ENCODE measurements at regions not wholly inside any gene's neighbourhood (a gene's known extent, or its start where the extent isn't known, plus 50 kb on each side); places are given as distances from the start of the nearest gene placed in this dataset.

DNA sequence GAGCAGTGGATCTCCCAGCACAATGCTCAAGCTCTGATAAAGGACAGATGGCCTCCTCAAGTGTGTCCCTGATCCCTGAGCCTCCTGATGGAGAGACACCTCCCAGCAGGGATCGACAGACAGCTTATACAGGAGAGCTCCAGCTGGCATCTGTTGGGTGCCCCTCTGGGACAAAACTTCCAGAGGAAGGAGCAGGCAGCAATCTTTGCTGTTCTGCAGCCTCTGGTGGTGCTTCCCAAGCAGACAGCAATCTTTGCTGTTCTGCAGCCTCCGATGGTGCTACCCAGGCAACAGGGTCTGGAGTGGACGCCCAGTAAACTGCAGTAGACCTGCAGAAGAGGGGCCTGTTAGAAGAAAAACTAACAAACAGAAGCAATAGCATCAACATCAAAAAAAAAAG, 349.3 kb upstream of the SPRY2 start:
- Histone ChIP-seq H3K9me3 (peaks cover 0 to 4% (median 1%) of the 10 kb centered on the region in 4 donors), H3K27ac (no peak overlapping the region), H3K36me3 (no peaks in the 10 kb centered on the region), H3K4me1 (no peaks in the 10 kb centered on the region), H3K27me3 (no peaks in the 10 kb centered on the region), H3K4me3 (no peak overlapping the region)
- ATAC-seq (ENCODE audit: low FRiP score in 2 of 2) (no peak), DNase-seq (no peak)
- TF ChIP-seq POLR2A (IDR thresholded peaks at IDR 0.05) (no peak), POLR2AphosphoS5 (IDR thresholded peaks at IDR 0.05) (no peak), EP300 (IDR thresholded peaks at IDR 0.05) (no peak)
- TF ChIP-seq, protein P1, sequence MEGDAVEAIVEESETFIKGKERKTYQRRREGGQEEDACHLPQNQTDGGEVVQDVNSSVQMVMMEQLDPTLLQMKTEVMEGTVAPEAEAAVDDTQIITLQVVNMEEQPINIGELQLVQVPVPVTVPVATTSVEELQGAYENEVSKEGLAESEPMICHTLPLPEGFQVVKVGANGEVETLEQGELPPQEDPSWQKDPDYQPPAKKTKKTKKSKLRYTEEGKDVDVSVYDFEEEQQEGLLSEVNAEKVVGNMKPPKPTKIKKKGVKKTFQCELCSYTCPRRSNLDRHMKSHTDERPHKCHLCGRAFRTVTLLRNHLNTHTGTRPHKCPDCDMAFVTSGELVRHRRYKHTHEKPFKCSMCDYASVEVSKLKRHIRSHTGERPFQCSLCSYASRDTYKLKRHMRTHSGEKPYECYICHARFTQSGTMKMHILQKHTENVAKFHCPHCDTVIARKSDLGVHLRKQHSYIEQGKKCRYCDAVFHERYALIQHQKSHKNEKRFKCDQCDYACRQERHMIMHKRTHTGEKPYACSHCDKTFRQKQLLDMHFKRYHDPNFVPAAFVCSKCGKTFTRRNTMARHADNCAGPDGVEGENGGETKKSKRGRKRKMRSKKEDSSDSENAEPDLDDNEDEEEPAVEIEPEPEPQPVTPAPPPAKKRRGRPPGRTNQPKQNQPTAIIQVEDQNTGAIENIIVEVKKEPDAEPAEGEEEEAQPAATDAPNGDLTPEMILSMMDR (IDR thresholded peaks at IDR 0.05) = no peak
- 87 to 88% methylated on average over 3 of the region's 3 CpGs for WGBS, 2 donors

DNA sequence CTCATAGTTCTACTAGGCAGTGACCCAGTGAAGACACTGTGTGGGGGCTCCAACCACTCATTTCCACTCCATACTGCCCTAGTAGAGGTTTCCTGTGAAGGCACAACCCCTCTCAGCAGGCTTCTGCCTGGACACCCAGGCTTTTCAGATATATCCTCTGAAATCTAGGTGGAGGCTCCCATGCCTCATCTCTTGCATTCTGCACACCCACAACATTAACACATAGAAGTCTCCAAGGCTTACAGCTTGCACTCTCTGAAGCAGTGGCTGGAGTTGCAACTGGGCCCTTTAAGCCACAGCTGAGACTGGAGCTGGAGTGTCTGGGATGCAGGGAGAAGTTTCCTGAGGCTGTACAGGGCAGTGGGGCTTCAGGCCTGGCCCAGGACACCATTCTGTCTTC, 347.7 kb upstream of the SPRY2 start:
- Histone ChIP-seq H3K27me3 (no peaks in the 10 kb centered on the region), H3K36me3 (no peaks in the 10 kb centered on the region), H3K4me1 (no peaks in the 10 kb centered on the region), H3K9me3 (peaks cover 0 to 4% (median 1%) of the 10 kb centered on the region in 4 donors), H3K4me3 (no peak overlapping the region), H3K27ac (no peak overlapping the region)
- no peak for TF ChIP-seq POLR2AphosphoS5 (IDR thresholded peaks at IDR 0.05)
- no peak for TF ChIP-seq EP300 (IDR thresholded peaks at IDR 0.05)
- TF ChIP-seq, protein P1 (IDR thresholded peaks at IDR 0.05) = no peak
- TF ChIP-seq POLR2A (IDR thresholded peaks at IDR 0.05) = no peak
- DNase-seq = no peak
- no peak for ATAC-seq (ENCODE audit: low FRiP score in 2 of 2)

DNA sequence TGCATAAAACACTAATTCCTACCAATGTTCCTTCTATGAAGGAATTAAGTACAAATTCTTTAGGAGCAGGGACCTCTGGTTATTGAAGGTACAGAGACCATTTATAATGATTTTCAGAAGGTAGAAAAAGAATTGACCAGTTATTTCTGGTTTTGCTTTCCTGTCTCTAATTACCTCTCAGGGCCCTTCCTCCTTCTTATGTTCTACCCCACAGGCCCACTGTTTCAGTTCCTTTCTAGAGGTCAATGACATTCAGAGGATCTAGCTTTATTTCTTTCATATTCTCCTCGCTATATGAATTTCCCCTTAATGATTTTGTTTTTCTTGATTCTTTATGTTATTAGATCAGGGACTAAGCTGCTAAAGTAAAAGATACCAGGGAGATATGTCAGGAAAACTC, 345.0 kb upstream of the SPRY2 start:
- Histone ChIP-seq H3K27ac (no peak overlapping the region), H3K27me3 (no peaks in the 10 kb centered on the region), H3K9me3 (no peaks in the 10 kb centered on the region), H3K36me3 (no peaks in the 10 kb centered on the region), H3K4me1 (no peaks in the 10 kb centered on the region), H3K4me3 (no peak overlapping the region)
- no peak for DNase-seq
- WGBS, 2 donors = 73 to 77% methylated on average over 1 of the region's 1 CpG
- TF ChIP-seq, protein P1 (IDR thresholded peaks at IDR 0.05) = no peak
- ATAC-seq (ENCODE audit: low FRiP score in 2 of 2) = no peak

DNA sequence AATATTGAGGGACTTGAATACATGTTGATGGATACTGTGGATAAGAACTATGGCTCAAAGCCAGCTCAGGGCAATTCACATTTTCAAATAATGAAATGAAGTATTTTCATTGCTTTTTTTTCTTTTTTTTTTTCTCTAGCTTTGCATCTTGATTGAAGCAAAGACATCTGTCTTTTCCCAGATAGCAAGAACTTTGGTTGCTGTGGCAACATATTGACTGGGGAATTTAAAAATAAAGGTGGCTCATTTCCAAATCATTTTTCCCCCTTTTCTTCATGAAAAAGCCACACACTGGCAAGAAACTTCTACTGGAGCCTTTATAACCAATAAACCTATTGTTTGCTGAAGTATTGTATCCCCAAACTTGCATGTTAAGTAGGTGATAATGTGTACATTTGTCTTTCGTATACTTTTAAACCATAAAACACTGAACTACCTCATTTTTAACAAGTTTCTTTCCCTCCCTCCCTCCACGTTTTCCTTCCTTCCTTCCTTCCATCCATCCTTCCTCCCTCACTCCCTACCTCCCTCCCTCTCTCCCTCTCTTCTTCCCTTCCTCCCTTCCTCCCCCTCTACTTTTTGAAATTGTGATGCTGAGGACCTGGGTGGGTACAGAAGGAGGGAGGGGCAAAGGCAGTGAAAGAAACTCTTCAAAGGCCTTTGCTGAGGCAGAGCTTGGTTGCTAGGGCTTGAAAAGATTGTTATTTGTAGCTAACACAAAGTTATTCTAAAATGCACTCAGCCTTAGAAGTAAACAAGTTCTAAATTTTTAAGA, 343.5 kb upstream of the SPRY2 start:
- ATAC-seq (ENCODE audit: low FRiP score in 2 of 2) (no peak), DNase-seq (no peak)
- no peaks in the 10 kb centered on the region for H3K27me3 ChIP-seq
- no peaks in the 10 kb centered on the region for H3K36me3 ChIP-seq
- no peaks in the 10 kb centered on the region for H3K9me3 ChIP-seq
- no peak overlapping the region for H3K27ac ChIP-seq
- TF ChIP-seq, protein P1 (IDR thresholded peaks at IDR 0.05) = no peak
- TF ChIP-seq POLR2A (IDR thresholded peaks at IDR 0.05) (no peak), POLR2AphosphoS5 (IDR thresholded peaks at IDR 0.05) (no peak), EP300 (IDR thresholded peaks at IDR 0.05) (no peak)
- WGBS, 2 donors = 53 to 74% methylated on average over 2 of the region's 2 CpGs
- no peaks in the 10 kb centered on the region for H3K4me1 ChIP-seq
- H3K4me3 ChIP-seq = no peak overlapping the region

- H3K4me1 ChIP-seq = no peaks in the 10 kb centered on the region
- H3K9me3 ChIP-seq = peaks cover 0 to 5% (median 2%) of the 10 kb centered on the region in 4 donors
- H3K27me3 ChIP-seq = no peaks in the 10 kb centered on the region
- 82 to 96% methylated on average over 1 of the region's 1 CpG for WGBS, 2 donors
- DNase-seq (no peak), ATAC-seq (ENCODE audit: low FRiP score in 2 of 2) (no peak)
- H3K36me3 ChIP-seq = no peaks in the 10 kb centered on the region
- TF ChIP-seq POLR2A (IDR thresholded peaks at IDR 0.05) (no peak), EP300 (IDR thresholded peaks at IDR 0.05) (no peak)
- TF ChIP-seq, protein P1 (IDR thresholded peaks at IDR 0.05) = no peak
- no peak overlapping the region for H3K4me3 ChIP-seq
- no peak overlapping the region for H3K27ac ChIP-seq
These were observed 339.9 kb upstream of the SPRY2 start for GRCh38 chr13:80680786-80681366.

Data from upper lobe of left lung (tissue), 6 donors.